Suprapubic skin (tissue), 4 donors: ENCODE measurements at regions not wholly inside any gene's neighbourhood (a gene's known extent, or its start where the extent isn't known, plus 50 kb on each side); places are given as distances from the start of the nearest gene placed in this dataset.

Experiments
- DNase-seq, 2 donors: peaks; one replicate each; pipeline ENCODE4 v3.0.0-alpha.2; 2019; ENCODE audit warnings: low spot score in 2 of 2
- H3K27ac ChIP-seq: fragments of 200-600 bp; sonication (generic); one replicate; pipeline ENCODE4 v1.5.1; 2019
- H3K27me3 ChIP-seq: fragments of 200-600 bp; sonication (generic); one replicate; pipeline ENCODE4 v1.5.1; 2019
- H3K36me3 ChIP-seq: fragments of 200-600 bp; sonication (generic); one replicate; pipeline ENCODE4 v1.5.1; 2019
- H3K4me1 ChIP-seq: fragments of 200-600 bp; sonication (generic); one replicate; pipeline ENCODE4 v1.5.1; 2019
- H3K4me3 ChIP-seq: fragments of 200-600 bp; sonication (generic); one replicate; pipeline ENCODE4 v1.5.1; 2019; ENCODE audit warnings: mild to moderate bottlenecking
- H3K9me3 ChIP-seq: fragments of 200-600 bp; sonication (generic); one replicate; pipeline ENCODE4 v1.5.1; 2019
- EP300 ChIP-seq: sonication (generic); formaldehyde crosslinking; IDR thresholded peaks from one replicate; pipeline ENCODE4 v1.6.1; 2017; ENCODE audit warnings: antibody characterized with exemption
- POLR2A ChIP-seq, 2 donors: fragments of 450-650 bp; IDR thresholded peaks; one replicate each; pipeline ENCODE4 v1.6.1; 2017; ENCODE audit warnings: antibody characterized with exemption in 2 of 2, mild to moderate bottlenecking in 2 of 2, moderate library complexity in 2 of 2
- POLR2AphosphoS5 ChIP-seq, 3 donors: sonication (generic); formaldehyde crosslinking; IDR thresholded peaks; one replicate each; pipeline ENCODE4 v1.6.1; 2017; ENCODE audit warnings: antibody characterized with exemption in 3 of 3
- WGBS: methylation state at CpG from one replicate; pipeline ENCODE4 v1.1.5; 2018; 5-methylcytosine and 5-hydroxymethylcytosine counted together
- TF ChIP-seq, protein P1 (sequence below), 2 donors: fragments of 200-600 bp in 1 of 2; fragments of 450-650 bp in 1 of 2; sonication (generic) in 1 of 2; IDR thresholded peaks; one replicate each; pipeline ENCODE4 v1.5.1; 2016 to 2019; ENCODE audit warnings: antibody characterized with exemption in 2 of 2, mild to moderate bottlenecking in 1 of 2, moderate library complexity in 1 of 2

DNA sequence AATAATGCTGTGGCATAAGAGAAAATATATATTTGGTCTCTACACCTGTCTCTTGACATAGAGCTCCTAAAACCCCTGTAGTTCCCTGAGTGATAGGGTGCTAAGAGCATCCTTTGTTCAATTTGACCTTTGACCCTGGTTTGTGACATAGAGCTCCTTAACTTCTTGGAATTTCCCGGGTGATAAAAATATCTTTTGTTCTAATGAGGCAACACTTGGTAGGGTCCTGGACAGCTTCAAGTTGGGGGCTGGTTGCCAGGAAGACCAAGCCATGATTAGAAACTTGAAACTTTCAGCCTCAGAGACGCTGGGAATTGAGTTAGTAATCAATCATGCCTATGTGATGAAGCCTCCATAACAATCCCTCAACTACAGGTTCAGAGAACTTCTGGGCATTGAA, 105.4 kb downstream of the CASP12 start:
- TF ChIP-seq, protein P1, sequence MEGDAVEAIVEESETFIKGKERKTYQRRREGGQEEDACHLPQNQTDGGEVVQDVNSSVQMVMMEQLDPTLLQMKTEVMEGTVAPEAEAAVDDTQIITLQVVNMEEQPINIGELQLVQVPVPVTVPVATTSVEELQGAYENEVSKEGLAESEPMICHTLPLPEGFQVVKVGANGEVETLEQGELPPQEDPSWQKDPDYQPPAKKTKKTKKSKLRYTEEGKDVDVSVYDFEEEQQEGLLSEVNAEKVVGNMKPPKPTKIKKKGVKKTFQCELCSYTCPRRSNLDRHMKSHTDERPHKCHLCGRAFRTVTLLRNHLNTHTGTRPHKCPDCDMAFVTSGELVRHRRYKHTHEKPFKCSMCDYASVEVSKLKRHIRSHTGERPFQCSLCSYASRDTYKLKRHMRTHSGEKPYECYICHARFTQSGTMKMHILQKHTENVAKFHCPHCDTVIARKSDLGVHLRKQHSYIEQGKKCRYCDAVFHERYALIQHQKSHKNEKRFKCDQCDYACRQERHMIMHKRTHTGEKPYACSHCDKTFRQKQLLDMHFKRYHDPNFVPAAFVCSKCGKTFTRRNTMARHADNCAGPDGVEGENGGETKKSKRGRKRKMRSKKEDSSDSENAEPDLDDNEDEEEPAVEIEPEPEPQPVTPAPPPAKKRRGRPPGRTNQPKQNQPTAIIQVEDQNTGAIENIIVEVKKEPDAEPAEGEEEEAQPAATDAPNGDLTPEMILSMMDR (IDR thresholded peaks at IDR 0.05): no peak
- TF ChIP-seq POLR2A (IDR thresholded peaks at IDR 0.05) (no peak), POLR2AphosphoS5 (IDR thresholded peaks at IDR 0.05) (no peak), EP300 (no peak)

DNA sequence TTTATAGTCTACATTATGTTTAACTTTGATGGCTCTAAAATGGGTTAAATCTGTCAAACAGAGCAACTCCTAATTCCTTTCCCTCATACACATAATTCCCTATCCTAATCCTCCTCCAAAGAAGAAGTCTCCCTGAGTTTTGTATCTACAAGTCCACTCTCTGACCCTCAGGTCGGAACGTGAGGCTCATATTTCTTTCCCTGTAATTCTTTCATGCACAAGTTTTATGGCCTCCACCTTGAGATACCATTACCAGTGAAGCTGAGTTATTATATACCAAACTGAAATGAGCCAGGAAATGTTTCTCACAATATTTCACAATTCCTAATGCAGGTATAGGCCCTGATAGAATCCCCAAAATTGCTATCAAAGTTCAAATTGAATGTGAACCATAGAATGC, 106.4 kb downstream of the CASP12 start:
- WGBS: 92% methylated on average over 2 of the region's 2 CpGs
- Histone ChIP-seq H3K9me3 (no peaks in the 10 kb centered on the region), H3K36me3 (no peaks in the 10 kb centered on the region), H3K4me3 (no peak overlapping the region), H3K4me1 (no peaks in the 10 kb centered on the region), H3K27me3 (no peaks in the 10 kb centered on the region), H3K27ac (no peak overlapping the region)
- no peak for DNase-seq
- TF ChIP-seq POLR2AphosphoS5 (IDR thresholded peaks at IDR 0.05): no peak

More for the DNA sequence above, 105.4 kb downstream of the CASP12 start:
- H3K9me3 ChIP-seq: no peaks in the 10 kb centered on the region
- H3K27ac ChIP-seq: no peak overlapping the region
- no peaks in the 10 kb centered on the region for H3K27me3 ChIP-seq
- H3K4me3 ChIP-seq: no peak overlapping the region
- H3K36me3 ChIP-seq: no peaks in the 10 kb centered on the region
- DNase-seq: no peak
- 71% methylated on average over 2 of the region's 2 CpGs for WGBS
- H3K4me1 ChIP-seq: no peaks in the 10 kb centered on the region

DNA sequence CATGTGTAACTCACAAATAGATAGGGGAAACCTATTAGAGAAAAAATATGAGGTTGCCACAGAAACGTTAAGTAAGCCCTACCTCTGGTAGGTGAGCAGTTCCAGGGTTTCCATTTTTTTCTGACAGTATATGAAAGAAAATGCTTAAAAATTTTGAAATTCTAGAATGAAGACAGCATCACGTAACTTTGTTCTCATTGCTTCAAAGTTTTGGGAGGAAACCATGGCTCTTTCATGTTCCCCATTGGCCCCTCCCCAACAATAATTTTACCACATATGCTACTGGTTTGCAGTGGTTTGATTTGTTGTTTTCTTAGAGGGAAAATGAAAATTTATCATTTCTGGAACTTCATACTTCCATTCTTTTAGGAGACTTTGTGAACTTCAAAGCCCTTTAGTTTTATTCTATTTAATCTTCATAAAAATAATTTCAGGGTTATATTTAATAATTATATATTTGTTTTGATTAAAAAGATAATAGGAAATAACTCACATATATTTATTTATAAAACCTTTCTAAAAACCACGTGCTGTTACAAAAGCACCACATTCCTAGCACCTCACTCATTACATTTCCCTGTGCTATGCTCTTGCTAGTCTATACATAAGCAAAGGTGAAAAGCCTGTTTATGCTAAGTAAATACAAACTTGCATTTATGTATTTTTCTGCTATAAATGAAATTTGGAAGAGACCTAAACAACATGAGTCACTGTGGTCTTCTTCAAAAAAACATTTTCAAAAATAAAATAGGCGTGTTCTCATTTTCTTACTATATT, 113.4 kb downstream of the CASP12 start:
- TF ChIP-seq POLR2A (IDR thresholded peaks at IDR 0.05) (no peak), EP300 (no peak)
- TF ChIP-seq, protein P1 (IDR thresholded peaks at IDR 0.05): no peak
- 78% methylated on average over 4 of the region's 4 CpGs for WGBS
- H3K27ac ChIP-seq: no peak overlapping the region
- H3K36me3 ChIP-seq: no peaks in the 10 kb centered on the region
- no peak for DNase-seq
- H3K4me3 ChIP-seq: no peak overlapping the region
- H3K4me1 ChIP-seq: no peaks in the 10 kb centered on the region
- no peaks in the 10 kb centered on the region for H3K27me3 ChIP-seq
- H3K9me3 ChIP-seq: no peaks in the 10 kb centered on the region

DNA sequence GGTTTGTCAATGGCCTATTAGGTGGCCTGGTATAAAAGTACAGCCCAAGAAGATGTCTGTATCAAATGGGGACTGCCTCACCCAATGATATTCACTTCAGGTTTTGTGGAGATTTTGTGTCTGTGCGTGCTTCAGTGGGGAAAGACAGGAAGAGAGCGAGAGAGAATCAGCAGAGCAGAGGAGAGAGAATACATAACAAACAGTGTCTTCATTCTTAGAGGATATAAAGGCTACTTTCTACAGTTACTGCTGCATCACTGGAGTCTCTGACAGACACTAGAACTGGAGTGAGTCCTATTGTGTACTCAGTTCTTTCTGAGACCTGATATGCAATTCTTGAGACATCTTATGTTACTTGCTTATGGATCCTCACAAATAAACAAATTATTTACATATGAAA, 115.0 kb downstream of the CASP12 start:
- Histone ChIP-seq H3K36me3 (no peaks in the 10 kb centered on the region), H3K27me3 (no peaks in the 10 kb centered on the region), H3K4me3 (no peak overlapping the region), H3K27ac (no peak overlapping the region), H3K9me3 (no peaks in the 10 kb centered on the region), H3K4me1 (no peaks in the 10 kb centered on the region)
- WGBS: 89% methylated on average over 2 of the region's 2 CpGs
- no peak for DNase-seq
- TF ChIP-seq, protein P1 (IDR thresholded peaks at IDR 0.05): no peak
- TF ChIP-seq EP300: no peak
- no peak for TF ChIP-seq POLR2AphosphoS5 (IDR thresholded peaks at IDR 0.05)
- TF ChIP-seq POLR2A (IDR thresholded peaks at IDR 0.05): no peak

DNA sequence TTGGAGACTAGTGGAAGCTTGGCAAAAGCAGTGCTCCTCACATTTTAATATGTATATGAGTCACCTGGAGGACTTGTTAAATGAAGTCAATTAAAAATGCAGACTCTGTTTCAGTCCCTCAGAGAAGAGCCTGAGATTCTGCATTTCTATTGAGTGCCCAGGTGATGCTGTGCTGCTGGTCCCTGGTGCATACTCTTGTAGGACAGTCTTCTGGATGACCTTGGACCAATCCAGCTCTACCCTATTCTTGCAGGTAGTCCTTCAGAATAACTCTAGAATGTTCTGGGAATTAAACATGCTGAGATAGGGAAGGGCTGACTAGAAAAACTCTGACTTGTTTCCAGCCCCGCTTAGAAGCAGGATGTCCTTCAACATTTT, 115.9 kb downstream of the CASP12 start:
- no peak for DNase-seq
- no peaks in the 10 kb centered on the region for H3K4me1 ChIP-seq
- H3K27me3 ChIP-seq: no peaks in the 10 kb centered on the region
- TF ChIP-seq POLR2A (IDR thresholded peaks at IDR 0.05) (no peak), EP300 (no peak), POLR2AphosphoS5 (IDR thresholded peaks at IDR 0.05) (no peak)
- TF ChIP-seq, protein P1 (IDR thresholded peaks at IDR 0.05): no peak
- H3K27ac ChIP-seq: no peak overlapping the region
- H3K36me3 ChIP-seq: no peaks in the 10 kb centered on the region
- 89% methylated on average over 1 of the region's 1 CpG for WGBS
- H3K9me3 ChIP-seq: no peaks in the 10 kb centered on the region
- H3K4me3 ChIP-seq: no peak overlapping the region
